Right renal cortex interstitium (tissue), 3 donors: ENCODE measurements at regions not wholly inside any gene's neighbourhood (a gene's known extent, or its start where the extent isn't known, plus 50 kb on each side); places are given as distances from the start of the nearest gene placed in this dataset.
"Not testable (repeated sequence)": the region's sequence is repeated elsewhere in the genome, so short reads cannot be mapped to it uniquely, and the experiment has no call there.

ENCODE experiments used
- DNase-seq, 3 donors: peaks; one replicate each; pipeline ENCODE4 v3.0.0-alpha.2; 2013; ENCODE audit warnings: low read depth in 3 of 3, low spot score in 2 of 3

DNA sequence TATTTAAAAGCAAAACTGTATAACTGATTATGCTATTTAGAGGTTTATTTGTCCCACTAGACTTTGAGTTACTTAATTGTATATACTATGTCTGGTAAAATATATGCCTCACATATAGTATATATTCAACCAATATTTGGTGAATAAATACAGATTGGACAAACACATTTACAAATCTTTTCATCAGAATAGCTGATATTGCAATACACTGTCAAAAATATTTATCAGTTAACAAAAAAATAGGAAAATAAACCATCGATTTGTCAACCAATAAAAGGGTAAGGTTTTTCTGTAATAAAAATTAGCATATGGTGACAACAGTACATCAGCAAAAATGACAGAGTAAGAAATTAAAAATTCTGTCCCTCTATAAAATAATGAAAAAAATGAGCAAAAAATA lies 889.9 kb upstream of the INTU start:
- DNase-seq: no peak

DNA sequence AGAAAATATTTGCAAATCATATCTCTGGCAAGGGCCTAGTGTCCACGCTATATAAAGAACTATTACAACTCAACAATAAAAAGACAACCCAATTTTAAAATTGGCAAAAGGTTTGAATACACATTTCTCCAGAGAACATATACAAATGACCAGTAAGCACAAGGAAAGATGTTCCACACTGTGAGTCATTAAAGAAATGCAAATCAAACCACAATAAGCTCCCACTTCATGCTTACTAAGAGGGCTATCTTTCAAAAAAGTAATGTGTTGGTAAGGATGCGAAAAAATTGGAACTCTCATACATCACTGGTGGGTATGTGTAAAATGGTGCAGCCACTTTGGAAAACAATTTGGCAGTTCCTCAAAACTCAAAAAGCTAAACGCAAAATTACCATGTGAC lies 884.0 kb upstream of the INTU start:
- no peak for DNase-seq

DNA sequence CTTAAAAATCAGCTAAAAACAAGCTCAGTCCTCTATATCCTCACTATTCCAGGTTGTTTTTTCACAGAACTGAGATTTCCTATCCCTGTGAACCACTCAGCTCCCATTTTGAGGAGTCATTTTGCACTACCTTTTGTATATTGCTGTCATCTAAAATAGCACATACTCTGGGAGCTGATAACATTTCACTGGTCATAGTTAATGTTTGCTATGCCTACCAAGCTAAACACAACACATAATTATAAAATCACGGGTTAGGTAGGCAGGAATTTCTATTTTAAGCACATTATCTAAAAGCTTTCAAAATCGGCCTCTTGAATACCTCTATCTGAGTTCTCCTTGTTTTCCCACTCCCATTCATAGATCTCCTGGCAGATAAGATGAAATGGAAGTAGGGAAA lies 882.0 kb upstream of the INTU start:
- DNase-seq: no peak

DNA sequence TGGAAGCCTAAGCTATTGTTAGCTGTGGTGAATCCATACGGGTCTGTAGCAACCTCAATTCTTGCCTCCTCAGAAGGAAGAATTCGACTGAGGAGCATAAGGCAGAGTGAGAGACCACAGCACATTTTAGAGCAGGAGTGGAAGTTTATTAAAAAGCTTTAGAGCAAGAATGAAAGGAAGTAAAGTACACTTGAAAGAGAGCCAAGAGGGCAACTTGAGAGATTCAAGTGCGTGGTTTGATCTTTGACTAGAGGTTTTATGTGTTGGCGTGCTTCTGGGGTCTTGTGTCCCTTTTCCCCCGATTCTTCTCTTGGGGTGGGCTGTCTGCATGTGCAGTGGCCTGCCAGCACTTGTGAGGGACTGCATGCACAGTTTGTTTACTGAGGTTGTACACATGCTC lies 880.6 kb upstream of the INTU start:
- DNase-seq: no peak

DNA sequence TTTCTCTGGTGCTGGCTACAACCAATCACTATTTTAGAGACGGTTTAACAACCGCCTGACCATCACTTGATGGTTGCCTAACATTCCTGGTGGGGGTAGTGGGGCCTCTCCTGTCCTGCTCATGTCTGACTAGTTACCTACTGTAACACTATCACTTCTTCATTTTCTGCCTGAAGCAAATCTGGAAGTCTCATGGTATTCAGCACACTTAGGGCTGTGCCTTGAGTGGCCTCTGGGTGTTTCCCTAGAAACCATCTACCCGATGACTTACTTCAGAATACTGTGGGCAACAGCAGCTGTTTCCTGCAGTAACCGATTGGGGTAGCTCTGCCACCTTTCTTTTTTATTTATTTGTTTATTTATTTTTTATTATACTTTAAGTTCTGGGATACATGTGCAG lies 880.1 kb upstream of the INTU start:
- no peak for DNase-seq

DNA sequence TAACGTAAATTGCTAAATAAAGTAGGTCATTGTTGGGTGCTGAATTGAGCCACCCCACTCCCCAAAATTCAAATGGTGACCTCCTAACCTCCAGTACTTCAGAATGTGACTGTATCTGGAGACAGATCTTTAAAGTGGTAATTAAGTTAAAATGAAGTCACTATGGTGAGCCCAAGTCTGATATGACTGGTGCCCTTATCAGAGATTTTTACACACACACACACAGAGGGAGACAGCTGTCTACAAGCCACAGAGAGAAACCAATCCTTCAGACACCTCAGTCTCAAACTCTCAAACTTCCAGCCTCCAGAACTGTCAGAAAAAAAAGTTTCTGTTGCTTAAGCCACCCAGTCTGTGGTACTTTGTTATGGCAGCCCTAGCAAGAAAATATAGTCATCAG lies 879.2 kb upstream of the INTU start:
- no peak for DNase-seq

DNA sequence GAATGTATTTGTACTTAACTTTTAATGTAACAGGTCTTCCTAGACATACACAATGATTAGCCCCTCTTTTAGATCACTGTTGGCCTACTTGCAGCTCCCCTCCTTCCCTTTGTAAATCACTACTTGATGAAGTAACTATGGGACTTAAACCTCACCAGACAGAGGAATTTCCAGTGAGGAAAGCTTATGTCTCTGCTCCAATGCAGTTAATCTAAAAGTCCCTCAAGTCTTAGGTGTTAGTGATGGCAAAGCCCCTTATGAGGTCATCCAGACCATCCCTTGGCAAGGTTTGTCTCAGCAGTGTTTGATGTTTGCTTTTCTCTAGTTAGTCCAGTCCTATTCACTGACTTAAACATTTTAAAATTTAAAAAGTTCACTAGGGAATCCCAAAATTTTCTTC lies 877.3 kb upstream of the INTU start:
- no peak for DNase-seq

DNA sequence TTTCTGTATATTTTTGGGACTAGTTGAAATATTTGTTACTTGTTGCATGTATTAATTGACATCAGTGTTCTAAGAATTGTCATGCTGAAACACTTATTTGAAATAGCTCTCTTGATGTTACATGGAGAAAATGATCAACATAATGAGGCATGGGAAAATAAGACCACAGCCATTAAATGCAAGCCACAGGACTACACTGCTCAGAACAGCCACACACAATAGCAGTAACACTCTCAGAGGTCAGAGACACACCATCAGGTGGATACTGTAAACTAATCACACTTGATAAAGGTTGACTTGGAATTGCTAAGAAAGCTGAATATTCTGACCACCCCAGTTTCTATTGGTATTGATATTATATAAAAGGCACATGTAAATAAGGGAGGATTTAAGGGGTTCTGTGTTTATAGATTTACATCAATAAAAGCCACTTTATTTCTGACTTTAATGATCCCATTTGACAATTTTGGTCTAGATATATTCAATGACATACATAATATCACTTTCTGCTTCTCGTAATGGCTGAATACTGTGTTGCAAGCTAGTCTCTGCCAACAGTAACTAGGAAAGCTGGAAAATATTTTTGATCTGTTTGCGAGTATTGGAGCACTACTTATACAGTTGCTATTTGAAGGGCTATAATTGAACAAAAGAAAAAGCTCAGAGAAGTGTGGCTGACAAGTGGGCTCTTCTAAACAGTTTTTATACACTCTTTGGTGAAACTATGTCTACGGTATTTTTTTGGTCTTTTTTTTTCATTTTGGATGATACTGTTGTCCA lies 876.5 kb upstream of the INTU start:
- no peak for DNase-seq

DNA sequence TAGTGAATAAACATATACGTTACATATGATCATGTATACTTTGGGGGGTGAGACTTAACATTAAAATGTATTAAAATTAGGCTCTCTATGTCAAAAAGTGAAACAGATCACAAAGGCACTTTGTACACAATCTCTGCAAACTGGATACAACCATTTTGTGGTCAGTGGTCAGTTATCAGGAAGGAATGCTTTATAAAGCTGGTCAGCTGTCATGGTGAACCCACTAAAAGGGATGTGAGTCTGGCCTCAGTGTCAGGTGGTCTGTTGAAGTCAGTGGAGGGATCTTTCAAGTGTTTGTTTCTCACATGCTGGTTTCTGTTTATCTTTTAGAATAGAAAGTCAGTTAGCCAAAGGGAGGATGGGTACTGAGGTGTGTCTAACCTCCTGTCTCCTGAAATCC lies 875.5 kb upstream of the INTU start:
- DNase-seq: no peak

DNA sequence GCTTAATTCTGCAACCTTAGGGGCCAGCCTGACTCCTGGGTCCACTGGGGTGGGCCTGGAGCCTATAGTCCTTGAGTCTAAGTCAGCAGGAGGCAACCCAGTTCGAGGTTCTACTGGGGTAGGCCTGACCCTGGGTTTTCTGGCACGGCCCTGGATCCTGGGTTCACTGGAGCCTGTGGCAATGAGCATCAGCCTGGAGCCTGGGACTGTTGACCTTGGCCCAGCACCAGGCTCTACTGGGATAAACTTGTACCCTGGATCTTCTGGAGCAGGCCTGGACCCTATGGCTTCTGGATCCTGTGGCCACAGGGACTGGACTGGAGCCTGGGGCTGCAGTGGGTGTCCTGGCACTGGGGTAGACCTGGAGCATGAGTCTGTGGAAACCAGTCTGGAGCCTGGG lies 874.3 kb upstream of the INTU start:
- no peak for DNase-seq

DNA sequence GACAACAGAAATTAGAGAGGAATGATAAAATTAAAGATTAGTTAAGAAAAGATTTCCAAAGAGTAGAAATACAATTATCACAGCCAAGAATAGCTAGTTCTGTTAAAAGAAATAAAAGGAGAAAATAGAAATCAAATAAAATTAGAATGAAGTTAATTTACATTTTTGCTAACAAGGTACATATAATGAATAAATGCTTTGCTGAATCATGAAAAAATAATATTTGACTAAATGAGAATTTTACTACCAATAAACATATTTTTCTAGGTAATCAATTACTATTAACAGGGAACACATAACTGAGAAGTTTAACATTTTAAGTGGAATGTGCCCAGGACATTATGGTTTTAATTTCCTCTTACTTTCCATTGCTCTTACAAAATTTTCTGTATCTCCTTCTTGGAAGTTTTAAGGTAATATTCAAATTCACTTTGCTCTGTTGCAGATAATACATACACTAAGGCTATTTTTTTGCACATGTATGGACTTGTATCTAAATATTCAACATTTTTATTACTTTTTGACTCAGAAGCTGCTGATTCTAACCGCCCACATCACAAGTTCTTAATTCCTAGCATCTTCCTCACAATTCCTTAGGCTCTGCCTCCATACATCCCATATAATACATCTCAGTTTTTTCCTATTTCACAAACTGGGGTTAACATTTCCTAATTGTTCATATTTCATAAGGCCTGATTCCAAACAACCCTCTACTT lies 870.7 kb upstream of the INTU start:
- no peak for DNase-seq

DNA sequence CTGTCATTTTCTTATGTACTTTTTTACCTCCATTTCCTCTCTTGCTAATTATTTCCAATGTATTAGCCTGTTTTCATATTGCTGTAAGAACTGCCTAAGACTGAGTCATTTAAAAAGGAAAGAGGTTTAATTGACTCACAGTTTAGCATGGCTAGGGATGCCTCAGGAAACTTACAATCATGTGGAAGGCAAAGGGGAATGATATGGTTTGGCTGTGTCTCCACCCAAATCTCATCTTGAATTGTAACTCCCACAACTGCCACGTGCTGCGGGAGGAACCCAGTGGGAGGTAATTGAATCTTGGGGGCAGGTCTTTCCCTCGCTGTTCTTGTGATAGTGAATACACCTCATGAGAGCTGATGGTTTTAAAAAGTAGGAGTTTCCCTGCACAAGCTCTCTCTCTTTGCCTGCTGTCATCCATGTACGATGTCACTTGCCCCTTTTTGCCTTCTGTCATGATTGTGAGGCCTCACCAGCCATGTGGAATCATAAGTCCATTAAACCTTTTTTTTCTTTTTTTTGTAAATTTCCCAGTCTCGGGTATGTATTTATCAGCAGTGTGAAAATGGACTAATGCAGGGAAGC lies 870.0 kb upstream of the INTU start:
- no peak for DNase-seq

DNA sequence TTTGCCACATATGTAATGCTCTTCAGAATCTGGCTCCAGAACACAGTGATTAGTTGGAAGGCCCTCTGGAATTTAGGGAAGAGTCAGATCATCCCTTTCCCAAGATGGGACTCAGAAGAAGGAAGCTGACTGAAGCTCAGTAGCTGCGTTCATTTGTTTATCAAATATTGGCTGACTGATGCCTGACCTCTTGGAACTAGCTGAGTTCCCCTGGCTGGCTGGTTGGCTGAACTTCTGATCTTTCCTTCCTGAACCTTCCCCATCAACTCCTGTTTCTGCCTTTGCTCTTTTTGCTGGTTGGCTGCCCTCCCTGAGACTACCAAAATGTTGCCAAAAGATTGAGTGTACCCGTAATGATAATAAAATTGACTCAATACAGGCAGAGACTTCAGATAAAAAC lies 866.5 kb upstream of the INTU start:
- no peak for DNase-seq

DNA sequence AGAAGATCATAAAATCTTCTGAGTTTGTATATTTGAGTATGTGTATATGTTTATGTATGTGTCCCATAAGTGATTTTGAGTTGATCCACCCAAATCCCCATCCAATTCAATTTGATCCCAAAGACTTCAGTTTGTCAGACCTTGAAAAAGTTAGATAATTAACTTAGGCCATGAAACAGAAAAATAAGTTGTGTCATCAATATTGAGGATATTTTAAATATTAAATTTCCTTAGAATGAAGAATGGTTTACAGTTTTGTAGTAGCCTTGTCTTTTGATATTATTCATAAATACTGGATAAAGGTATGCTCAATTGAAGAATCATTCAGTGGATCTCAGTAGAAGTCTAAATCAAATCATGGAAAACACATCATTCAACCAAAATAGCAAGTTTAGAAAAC lies 864.4 kb upstream of the INTU start:
- no peak for DNase-seq

DNA sequence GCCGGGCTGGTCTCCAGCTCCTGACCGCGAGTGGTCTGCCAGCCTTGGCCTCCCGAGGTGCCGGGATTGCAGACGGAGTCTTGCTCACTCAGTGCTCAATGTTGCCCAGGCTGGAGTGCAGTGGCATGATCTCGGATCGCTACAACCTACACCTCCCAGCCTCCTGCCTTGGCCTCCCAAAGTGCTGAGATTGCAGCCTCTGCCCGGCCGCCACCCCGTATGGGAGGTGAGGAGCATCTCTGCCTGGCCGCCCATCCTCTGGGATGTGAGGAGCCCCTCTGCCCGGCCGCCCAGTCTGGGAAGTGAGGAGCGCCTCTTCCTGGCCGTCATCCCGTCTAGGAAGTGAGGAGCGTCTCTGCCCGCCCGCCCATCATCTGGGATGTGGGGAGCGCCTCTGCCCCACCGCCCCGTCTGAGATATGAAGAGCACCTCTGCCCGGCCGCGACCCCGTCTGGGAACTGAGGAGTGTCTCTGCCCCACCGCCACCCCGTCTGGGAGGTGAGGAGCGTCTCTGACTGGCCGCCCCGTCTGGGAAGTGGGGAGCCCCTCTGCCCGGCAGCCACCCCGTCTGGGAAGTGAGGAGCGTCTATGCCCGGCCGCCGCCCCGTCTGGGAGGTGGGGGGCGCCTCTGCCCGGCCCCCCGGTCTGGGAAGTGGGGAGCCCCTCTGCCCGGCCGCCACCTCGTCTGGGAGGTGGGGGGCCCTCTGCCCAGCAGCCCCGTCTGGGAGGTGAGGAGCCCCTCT lies 861.8 kb upstream of the INTU start:
- not testable (repeated sequence) for DNase-seq

DNA sequence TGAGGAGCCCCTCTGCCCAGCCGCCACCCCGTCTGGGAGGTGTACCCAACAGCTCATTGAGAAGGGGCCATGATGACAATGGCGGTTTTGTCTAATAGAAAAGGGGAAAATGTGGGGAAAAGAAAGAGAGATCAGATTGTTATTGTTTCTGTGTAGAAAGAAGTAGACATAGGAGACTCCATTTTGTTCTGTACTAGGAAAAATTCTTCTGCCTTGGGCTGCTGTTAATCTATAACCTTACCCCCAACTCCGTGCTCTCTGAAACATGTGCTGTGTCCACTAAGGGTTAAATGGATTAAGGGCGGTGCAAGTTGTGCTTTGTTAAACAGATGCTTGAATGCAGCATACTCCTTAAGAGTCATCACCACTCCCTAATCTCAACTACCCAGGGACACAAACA lies 861.1 kb upstream of the INTU start:
- DNase-seq: not testable (repeated sequence)

DNA sequence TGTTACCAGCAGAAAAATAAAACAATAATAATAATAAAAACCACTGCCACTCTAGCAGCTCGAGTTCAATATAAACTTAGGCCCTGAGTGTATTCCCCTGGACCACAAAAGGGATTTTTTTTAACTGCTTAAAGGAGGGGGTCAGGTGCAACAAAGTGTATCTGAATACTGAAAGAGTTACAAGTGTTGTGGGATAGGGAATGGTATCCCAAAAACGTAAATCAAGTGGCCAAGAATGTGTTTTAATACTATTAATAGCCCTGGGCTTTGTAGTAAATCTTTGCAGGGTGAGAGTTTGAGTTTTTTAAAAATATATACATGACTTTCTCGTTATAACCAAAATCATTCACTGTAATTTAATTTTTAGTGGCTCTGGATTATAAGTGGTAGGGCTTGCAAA lies 860.1 kb upstream of the INTU start:
- DNase-seq: no peak

DNA sequence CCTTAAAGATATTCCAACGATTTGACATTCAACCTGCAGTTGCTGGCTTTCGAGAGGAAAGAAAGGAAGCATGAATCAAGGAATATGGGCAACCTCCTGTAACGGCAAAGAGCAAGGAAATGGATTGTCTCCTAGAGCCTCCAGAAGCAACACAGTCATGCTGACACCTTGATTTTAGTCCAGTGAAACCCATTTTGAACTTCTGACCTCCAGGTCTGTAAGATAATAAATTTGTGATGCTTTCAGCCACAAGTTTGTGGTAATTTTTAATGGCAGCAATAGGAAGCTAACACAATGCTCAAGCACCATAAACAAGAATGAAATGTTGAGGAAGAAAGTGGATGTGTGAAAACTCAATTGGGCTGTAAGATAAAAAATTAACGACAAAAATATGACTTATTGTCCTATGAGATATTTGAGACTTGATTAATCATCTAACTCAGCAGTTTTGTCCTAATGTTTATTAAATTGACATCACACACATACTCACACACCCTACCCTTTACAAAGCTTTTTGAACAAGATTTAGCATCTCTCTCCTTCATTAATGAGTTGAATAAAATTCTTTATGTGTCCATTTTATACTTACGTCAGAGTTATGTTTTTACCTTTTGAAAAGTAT lies 857.2 kb upstream of the INTU start:
- no peak for DNase-seq

DNA sequence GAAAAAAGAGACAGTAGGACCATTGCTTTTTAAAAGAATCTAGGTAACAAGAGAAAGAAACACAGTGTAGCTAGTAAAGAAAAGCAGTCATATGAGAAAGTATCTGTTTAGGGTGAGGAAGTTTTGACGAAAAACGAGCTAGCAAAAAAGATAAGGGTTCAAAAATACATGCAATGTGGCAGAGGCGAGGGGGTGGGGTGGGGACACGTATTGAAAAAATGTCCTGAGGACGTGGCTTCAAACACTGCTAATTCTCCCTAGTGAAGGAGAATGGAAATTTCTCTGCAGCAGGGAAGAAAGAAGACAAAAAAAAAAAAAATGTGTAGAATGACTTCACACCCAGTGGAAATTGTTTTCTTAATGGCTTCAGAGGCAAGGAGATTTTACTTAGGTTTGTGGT lies 856.4 kb upstream of the INTU start:
- DNase-seq: no peak

DNA sequence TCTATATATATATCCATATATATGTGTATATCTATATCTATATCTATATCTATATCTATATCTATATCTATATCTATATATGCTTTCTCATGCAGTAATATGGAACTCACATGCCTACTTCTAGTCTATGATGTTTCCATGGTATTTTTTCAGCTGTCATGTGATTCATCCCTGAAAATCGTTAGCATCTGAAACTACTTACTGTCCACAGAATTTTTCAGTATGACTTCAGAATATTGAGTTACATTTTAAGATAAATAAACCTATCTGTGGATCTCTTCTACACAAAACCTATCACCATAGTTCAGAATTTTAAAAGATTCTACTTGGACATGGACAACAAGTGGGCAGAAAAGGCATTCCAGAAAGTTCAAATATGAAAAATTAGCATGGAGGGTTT lies 855.1 kb upstream of the INTU start:
- DNase-seq: no peak

DNA sequence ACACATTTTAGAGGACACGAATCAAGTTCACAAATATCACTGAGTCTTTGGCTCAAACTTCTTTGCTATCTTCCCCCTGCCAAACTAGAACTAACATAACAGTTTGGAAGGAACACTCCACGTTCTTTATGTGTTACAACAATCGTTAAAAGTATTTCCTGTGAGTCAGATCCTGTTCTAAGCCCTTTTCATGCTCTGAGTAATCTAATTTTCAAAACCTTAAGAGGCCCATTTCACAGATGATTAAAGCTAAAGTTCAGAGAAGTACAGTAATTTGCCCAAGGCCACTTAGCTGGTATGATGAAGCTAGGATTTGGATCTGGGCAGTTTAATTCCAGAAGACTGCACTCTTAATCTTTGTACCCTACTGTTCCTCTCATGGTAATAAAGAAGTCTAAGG lies 854.4 kb upstream of the INTU start:
- DNase-seq: no peak
